ENCODE measurements at regions not wholly inside any gene's neighbourhood (a gene's known extent, or its start where the extent isn't known, plus 50 kb on each side); places are given as distances from the start of the nearest gene placed in this dataset.
"Not testable (repeated sequence)": the region's sequence is repeated elsewhere in the genome, so short reads cannot be mapped to it uniquely, and the experiment has no call there.

DNA sequence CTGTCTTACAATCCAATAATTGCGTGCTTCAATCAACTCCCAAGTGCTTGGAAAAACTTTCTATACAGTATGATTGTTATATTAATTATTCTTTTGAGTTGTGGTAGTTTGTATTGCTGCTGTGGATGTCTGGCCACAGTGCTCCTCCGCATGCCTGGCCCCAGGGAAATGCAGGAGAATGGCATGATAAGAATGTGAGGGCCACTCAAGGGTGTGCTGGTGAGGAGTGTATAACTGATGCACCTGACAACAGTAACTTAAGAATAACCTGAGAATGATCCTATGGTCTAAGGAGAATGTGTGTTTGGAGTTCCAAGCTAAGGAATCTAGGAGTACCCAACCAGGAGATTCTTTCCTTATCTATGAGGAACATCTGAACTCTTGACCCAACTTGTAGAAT, 152.9 kb upstream of the APC start:
- intact Hi-C loops (cut with DNase I), result no loop called here
- ATAC-seq (no peak), DNase-seq (no peak)
- no peak overlapping the region for H3K27ac ChIP-seq
- no peaks in the 10 kb centered on the region for H3K4me1 ChIP-seq
- TF ChIP-seq, protein P1, sequence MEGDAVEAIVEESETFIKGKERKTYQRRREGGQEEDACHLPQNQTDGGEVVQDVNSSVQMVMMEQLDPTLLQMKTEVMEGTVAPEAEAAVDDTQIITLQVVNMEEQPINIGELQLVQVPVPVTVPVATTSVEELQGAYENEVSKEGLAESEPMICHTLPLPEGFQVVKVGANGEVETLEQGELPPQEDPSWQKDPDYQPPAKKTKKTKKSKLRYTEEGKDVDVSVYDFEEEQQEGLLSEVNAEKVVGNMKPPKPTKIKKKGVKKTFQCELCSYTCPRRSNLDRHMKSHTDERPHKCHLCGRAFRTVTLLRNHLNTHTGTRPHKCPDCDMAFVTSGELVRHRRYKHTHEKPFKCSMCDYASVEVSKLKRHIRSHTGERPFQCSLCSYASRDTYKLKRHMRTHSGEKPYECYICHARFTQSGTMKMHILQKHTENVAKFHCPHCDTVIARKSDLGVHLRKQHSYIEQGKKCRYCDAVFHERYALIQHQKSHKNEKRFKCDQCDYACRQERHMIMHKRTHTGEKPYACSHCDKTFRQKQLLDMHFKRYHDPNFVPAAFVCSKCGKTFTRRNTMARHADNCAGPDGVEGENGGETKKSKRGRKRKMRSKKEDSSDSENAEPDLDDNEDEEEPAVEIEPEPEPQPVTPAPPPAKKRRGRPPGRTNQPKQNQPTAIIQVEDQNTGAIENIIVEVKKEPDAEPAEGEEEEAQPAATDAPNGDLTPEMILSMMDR (IDR thresholded peaks at IDR 0.05), result no peak
- H3K9me3 ChIP-seq, result peaks cover 0 to 6% (median 0%) of the 10 kb centered on the region in 11 donors
- no peak overlapping the region for H3K4me3 ChIP-seq
- WGBS, 2 donors, result 74 to 81% methylated on average over 2 of the region's 2 CpGs
- H3K27me3 ChIP-seq, result no peaks in the 10 kb centered on the region
- no peaks in the 10 kb centered on the region for H3K36me3 ChIP-seq

DNA sequence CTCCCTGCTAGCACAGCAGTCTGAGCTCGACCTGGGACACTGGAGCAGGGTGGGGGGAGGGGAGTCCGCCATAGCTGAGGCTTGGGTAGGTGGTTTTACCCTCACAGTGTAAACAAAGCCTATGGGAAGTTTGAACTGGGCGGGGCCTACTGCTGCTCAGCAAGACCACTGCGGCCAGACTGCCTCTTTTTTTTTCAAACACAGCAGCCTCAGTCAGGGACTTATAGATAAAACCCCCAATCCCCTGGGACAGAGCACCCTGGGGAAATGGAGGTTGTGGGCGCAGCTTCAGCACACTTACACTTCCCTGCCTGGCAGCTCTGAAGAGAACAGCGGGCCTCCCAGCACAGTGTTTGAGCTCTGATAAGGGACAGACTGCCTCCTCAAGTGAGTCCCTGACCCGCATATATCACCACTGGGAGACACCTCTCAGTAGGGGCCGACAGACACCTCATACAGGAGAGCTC, 151.1 kb upstream of the APC start:
- Histone ChIP-seq H3K27ac (no peak overlapping the region), H3K9me3 (peaks cover 0 to 6% (median 0%) of the 10 kb centered on the region in 11 donors), H3K27me3 (no peaks in the 10 kb centered on the region), H3K4me1 (no peaks in the 10 kb centered on the region), H3K4me3 (no peak overlapping the region), H3K36me3 (no peaks in the 10 kb centered on the region)
- intact Hi-C loops (cut with DNase I), result no loop called here
- 80 to 83% methylated on average over 8 of the region's 8 CpGs for WGBS, 2 donors
- ATAC-seq, result no peak
- TF ChIP-seq, protein P1 (IDR thresholded peaks at IDR 0.05), result no peak
- no peak for DNase-seq

DNA sequence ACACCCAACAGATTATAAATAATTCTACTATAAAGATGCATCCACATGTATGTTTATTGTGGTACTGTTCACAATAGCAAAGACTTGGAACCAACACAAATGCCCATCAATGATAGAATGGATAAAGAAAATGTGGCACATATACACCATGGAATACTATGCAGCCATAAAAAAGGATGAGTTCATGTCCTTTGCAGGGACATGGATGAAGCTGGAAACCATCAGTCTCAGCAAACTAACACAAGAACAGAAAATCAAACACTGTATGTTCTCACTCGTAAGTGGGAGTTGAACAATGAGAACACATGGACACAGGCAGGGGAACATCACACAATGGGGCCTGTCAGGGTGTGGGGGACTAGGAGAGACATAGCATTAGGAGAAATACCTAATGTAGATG, 146.8 kb upstream of the APC start:
- H3K36me3 ChIP-seq; H3K4me1 ChIP-seq; ATAC-seq; DNase-seq; H3K9me3 ChIP-seq; H3K27ac ChIP-seq; intact Hi-C loops (cut with DNase I); H3K4me3 ChIP-seq; H3K27me3 ChIP-seq: not testable (repeated sequence)
- WGBS, 2 donors, result 94 to 100% methylated on average over 1 of the region's 1 CpG

DNA sequence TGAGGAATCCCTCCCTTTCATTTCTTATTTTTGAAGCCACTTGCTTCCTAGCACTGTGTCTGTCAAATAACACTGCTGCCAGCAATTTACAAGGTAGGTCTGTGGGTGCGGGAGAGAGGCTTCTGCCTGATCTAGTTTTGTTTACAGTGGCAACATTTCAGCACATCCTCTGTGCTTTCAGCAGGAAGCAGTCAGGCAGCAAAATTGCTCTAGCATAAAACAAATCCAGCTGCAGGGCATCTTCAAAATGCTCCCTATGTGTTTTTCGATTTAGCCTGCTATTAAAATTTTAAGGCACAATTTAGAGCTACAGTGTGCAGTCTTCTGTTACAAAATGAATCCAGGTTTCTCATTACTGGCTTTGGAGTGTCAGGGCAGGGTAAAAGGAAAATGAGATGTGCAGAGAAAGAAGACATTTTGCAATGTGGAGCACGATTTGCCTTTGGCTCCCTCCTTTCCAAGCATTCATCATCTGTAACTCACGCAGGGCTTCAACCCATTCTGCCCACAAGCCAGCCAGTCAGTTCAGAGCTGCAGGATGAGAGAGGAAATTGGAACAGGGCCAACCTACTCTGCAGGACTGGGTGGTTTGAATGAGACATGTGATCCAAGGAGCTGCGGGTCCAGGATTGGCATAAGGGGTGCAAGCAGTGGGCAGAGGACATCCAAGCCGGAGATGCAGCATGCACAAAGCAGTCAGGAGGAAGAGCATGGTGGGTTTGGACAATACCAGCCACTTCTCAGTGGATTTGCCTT, 143.4 kb upstream of the APC start:
- H3K4me3 ChIP-seq, result no peak overlapping the region
- H3K4me1 ChIP-seq, result peaks cover 0 to 8% (median 0%) of the 10 kb centered on the region in 9 donors
- intact Hi-C loops (cut with DNase I), result no loop called here
- no peaks in the 10 kb centered on the region for H3K9me3 ChIP-seq
- TF ChIP-seq, protein P1 (IDR thresholded peaks at IDR 0.05), result no peak
- no peaks in the 10 kb centered on the region for H3K36me3 ChIP-seq
- DNase-seq, result no peak
- no peak overlapping the region for H3K27ac ChIP-seq
- ATAC-seq, result no peak
- 47 to 51% methylated on average over 6 of the region's 6 CpGs for WGBS, 2 donors
- no peaks in the 10 kb centered on the region for H3K27me3 ChIP-seq

DNA sequence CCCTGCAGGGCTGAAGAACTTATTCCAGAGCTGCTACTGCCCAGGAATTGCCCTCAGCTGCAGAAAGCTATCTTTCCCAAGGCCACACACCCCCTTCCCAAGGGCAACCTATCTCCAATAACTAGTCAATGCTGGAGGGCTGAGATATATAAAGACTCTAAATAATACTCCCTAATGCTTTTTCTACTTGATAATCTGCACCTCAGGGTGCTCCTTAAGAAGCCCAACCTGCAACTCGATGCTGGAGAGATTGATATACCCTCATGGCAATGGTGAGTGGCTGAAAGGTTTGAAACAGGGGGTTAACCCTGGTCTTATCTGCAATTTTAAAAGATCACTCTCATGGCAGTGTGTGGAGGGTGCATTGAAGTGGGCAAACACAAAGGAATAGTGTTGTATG, 142.7 kb upstream of the APC start:
- DNase-seq (no peak), ATAC-seq (no peak)
- TF ChIP-seq, protein P1 (IDR thresholded peaks at IDR 0.05), result no peak
- WGBS, 2 donors, result 77 to 82% methylated on average over 1 of the region's 1 CpG
- Histone ChIP-seq H3K27ac (no peak overlapping the region), H3K4me3 (no peak overlapping the region), H3K4me1 (peaks cover 0 to 8% (median 0%) of the 10 kb centered on the region in 9 donors), H3K36me3 (no peaks in the 10 kb centered on the region), H3K9me3 (no peaks in the 10 kb centered on the region), H3K27me3 (no peaks in the 10 kb centered on the region)
- intact Hi-C loops (cut with DNase I), result no loop called here
